Posterior vena cava (tissue), 2 donors: ENCODE measurements at regions not wholly inside any gene's neighbourhood (a gene's known extent, or its start where the extent isn't known, plus 50 kb on each side); places are given as distances from the start of the nearest gene placed in this dataset.

ENCODE experiments used
- DNase-seq: peaks from one replicate; pipeline ENCODE4 v3.0.0-alpha.2; 2020; ENCODE audit warnings: low spot score
- intact Hi-C, 2 donors: fragments of 100-400 bp; cut with DNase I; formaldehyde crosslinking; loops; one replicate each; pipeline versions ENCODE4 v1.14.1 to v1.14.2; 2022 to 2023
- donor health status: DM: yes; HTN: yes; CAD: no.
- donor health status: DM: yes; HTN: yes; CAD: no.

DNA sequence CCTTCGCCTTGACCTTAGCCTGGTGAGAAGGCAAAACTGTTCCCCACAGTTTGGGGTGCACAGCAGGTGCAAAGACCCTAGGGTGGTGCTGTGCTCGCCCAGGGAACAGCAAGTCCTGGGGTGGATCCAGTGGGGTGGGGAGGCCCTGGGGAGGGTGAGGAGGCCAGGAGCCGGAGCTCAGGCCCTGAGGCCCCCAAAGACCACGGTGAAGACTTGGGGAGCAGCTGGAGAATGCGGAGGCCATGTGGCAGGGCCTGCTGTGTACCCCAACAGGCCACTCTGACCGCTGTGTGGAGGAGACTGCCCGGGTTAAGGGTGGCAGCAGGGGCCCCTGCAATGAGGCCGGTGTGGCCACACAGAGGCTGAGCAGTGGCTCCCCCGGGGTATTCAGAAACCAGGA lies 101.1 kb upstream of the RTL6 start:
- no peak for DNase-seq
- intact Hi-C loops = no loop called here

DNA sequence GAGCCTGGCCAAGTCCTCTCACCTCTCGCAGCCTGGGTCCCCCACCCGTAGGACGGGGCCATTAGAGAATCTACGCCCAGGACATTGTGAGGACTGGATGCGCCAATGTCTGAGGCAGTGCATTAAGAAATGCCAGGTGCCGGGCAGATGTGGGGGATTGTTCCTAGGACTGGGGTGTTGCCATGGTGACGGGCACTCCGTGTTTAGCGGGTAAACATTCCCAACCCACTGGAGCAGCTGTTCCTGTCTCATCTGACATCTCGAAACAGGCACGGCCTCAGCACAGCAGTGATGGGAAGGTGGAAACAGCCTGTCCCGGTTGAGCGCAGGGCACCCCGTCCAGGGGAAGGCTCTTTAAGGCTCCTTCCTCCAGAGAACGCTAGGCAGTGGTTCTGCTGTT lies 99.6 kb upstream of the RTL6 start:
- no peak for DNase-seq
- intact Hi-C loops = no loop called here

DNA sequence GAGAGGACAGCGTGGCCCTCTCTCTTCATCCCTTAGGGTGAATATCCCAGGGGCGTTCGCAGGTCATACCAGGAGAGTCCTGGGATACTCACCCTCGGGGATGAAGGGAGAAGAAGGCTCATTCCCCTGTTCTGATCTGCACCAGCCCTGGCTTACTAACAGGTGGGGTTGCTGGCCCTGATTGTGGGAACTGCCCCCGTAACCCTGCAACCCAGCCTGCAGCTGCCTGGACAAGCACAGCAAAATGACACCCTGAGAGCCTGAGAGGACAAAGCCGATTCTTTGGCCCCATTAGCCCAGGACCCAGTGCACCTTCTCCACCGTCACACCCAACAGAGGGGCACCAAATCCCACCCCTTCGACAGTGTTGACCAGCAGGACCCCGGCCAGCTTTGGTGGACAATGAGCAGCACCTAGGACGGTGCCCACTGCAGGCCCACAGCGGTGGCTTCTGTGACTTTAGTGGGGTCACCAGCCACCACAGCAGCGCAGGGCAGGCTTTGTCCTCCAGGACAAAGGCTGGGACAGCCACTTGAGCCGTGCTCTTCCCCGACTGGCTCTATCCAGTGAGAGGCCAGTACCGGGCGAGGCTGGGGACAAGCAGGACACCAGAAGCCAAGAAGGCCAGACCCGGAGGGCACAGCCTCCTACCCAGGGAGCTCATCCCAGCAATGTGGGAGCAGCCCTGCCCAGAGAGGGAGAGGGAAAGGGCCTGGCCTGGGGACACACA lies 98.5 kb upstream of the RTL6 start:
- intact Hi-C loops = no loop called here
- no peak for DNase-seq

DNA sequence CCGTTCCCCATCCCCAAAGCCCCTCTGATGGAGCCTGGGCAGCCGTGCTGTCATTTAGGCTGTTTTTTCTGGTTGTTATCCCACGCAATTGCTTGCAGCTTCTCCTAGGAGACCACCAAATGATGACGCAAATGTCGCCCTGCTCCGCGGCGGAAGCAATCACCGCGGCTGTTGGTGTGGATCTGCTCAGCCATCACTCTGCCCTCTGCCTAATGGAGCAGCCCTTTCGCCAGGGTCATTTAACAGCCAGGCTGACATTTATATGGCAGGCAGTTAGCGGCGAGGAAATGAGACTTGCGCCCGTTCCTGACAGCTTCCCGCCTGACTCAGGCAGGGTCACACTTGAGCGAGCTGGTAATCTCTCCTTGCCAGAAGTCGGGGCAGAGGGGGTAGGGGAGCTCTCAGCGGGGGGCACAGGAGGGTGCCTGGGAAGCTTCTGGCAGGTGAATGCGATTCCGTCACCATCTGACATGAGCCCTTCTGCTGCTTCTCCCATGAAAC lies 97.9 kb upstream of the RTL6 start:
- intact Hi-C loops = no loop called here
- no peak for DNase-seq

DNA sequence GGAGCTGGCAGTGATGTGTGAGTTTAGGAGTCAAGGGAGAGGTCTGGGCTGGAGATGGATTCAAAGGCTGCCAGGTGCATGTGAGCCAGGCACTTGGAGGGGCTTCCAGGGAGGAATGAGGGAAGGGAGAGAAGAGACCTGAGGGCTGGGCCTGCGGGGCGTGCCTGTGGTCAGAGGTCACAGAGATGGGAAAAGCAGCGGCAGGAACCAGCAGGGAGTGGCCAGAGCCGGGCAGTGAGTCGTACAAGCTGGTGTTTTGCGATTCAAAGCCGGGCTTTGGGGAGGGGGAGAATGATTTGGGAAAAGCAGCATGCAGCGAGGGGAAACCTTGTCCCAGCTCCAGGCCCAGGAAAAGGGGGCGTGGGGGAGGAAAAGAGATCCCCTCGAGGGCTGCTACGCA lies 96.9 kb upstream of the RTL6 start:
- intact Hi-C loops = no loop called here
- no peak for DNase-seq

DNA sequence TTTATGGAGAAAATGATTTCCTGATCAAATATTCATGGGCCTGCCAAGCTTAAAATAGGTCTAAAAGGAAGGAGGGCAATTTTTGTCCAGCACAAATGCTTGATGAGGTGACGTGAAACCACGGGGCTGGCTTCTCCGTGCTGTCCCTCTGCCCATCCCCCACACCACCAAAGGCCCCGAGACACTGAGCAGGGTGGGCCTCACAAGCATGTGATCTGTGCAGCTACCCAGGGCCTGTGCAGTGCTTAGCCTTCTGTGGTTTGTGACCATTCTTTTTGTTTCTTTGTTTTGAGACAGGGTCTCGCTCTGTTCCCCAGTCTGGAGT lies 94.8 kb upstream of the RTL6 start:
- intact Hi-C loops = no loop called here

DNA sequence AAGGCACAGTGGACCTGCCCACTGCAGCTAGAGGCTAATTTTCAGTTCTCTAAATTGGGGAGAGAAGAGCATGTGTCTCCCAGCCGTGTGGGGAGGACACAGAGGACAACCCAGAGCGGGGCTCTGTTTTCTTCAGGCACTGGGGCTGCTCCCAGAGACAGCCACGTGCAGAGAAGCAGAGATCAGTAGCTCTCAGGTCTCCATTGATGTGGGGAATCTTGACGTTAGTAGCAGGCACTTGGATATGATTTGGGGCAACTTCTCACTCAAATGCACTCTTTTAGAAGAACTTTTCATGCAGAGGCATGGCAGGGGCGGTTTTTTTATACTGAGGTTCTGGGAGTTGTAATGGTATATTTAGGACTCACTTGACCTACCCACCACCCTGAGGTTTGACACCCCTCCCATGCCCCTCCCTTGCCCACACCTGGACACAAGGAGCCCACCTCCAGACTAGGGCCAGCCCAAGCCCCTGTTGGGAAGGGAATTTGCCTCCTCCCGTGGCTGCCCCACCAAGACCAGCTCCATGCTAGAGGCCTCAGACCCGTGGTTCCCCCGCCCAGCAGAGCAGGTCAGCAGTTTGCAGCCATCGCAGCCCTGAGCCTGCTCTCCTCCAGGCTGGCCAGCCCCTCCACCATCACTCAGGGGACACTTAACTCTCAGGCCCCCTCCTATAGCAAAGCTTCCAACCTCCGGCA lies 94.2 kb upstream of the RTL6 start:
- no peak for DNase-seq
- intact Hi-C loops = no loop called here

More for the DNA sequence above, 94.8 kb upstream of the RTL6 start:
- no peak for DNase-seq

DNA sequence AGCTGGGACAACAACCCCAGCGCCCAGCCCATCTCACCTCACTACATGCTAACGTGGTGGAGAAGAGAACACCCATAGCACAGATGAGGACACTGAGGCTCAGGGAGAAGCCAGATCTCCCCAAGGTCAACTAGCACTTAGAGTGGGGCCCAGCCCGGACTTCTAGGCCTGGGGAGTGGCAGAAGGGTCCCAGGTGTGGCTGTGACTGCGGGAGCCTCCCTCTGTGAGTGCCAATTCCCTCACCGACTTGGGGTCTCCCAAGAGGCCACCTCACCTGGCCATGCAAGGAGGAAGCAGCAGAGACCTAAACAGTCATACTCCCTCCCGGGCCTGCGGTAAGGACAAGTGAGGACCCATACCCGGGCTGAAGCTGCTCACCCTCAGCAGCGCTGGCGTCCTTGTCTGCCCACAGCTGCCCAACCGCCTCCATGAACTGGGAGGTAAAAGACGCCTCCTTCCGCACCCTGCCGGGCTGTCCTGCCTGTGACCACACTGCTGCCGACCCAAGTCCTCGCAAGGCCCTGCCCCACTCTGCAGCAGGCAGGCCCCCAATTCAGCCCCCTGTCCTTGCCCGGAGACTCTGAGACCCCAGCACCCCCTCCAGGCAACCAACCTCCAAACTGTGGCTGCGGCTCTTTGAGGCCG lies 93.2 kb upstream of the RTL6 start:
- intact Hi-C loops = no loop called here
- DNase-seq = no peak

DNA sequence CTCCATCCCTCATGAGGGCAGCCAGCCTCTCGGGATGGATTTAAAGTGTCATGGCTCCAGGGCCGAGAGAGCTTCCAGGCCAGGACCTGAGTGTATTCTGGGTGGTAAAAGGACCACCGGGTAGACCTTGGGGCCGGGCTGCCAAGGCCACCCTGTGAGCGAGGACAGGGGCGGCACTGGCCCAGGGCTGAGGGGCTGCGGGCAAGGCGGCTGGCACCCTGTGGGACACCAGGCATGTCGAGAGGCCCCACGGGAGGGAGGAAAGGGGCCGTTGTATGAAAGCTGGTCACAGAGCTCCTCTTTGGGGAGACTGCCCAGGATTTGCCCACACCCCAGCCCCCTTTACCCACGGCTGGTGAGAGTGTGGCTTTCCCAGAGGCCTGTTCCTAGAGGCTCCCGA lies 92.3 kb upstream of the RTL6 start:
- intact Hi-C loops = no loop called here
- no peak for DNase-seq

DNA sequence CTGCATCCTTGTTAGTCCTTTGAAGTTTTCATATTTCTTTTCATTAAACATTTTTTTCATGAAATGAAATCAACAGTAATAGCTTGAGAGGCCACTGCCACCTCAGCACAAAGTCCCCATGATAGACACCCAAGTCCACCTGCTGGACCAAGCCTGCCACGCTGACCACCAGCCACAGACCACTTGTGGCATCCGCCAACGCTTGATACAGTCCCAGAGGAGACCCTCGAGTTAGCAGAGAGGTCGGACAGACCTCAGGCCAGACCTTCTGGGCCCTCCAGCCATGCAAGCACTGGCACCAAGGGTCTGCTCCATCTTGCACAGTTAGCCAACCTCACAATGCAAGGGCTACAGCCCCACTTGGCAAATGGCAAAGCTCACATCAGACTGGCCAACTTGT lies 91.8 kb upstream of the RTL6 start:
- intact Hi-C loops = no loop called here
- peak; percentile 61 for DNase-seq

DNA sequence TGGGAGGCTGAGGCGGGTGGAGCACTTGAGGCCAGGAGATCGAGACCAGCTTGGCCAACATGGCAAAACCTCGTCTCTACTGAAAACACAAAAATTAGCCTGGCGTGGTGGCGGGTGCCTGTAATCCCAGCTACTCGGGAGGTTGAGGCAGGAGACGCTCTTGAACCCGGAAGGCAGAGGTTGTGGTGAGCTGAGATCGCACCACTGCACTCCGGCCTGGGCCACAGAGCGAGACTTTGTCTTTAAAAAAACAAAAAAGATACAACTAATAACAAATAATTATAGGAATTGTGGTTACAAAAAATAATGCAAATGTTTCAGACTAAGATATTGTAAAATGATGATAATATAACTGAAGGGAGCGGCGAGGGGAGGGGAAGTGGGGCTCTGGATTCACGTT lies 90.3 kb upstream of the RTL6 start:
- intact Hi-C loops = no loop called here

DNA sequence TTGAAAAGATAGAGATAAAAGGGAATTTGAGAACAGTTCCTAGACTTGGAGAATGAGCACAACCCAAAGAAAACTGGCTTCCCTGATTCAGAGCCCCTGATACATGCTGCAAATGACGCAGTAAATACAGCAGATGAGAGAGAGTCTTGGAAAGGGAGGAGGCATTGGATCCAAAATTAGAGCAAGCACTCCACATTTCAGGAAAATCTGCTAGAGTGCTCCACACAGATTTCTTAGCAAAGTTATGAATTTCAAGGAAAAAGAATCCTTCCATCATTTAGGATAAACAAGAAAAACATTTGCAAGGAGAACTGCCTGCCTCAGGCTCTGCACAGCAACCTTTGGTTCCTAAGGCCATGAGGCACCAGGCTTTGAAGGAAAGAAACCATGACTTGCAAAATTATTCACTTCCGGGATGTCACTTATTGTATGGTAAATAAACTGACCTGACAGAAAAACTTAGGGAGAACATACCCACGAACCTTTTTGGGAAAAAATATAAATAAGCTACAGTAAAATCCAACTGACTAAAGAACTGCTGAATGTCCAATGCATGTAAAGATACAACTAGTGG lies 89.8 kb upstream of the RTL6 start:
- DNase-seq = peak; percentile 2
- intact Hi-C loops = no loop called here

More for the DNA sequence above, 90.3 kb upstream of the RTL6 start:
- DNase-seq = peak; percentile 68

DNA sequence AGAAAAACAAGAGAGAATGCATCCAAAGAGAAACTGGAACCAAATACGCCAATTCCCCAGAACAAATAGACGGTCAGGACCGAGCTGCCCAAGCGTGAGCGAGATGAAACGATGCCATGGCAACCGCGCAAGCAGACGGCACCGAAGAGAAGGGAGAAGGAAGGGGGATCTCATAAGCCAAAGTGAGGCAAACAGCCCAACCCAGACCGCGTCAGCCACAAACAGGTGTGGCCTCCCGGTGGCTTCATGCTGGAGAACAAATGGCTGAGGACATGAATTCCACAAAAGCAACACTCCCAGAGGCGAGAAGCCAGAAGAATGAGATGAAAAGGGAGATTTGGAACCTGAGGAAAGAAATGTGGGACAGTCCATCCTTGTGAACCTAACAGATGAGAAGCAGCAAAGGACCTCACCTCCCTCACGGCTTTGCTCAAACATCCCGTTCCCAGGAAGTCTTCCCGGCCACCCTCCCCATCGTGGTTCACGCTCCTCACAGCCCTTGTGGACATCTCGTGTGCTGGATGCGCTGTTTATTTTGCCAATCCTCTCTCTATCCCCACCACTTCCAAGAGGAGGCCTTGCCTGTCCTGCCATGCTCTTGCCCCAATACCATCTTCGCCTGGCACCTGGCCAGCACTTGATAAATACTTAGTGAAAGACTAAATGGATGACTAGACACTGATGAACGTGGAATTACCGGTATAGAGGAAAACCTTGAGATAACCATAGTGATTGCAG lies 89.1 kb upstream of the RTL6 start:
- intact Hi-C loops = no loop called here
- peak; percentile 78 for DNase-seq

DNA sequence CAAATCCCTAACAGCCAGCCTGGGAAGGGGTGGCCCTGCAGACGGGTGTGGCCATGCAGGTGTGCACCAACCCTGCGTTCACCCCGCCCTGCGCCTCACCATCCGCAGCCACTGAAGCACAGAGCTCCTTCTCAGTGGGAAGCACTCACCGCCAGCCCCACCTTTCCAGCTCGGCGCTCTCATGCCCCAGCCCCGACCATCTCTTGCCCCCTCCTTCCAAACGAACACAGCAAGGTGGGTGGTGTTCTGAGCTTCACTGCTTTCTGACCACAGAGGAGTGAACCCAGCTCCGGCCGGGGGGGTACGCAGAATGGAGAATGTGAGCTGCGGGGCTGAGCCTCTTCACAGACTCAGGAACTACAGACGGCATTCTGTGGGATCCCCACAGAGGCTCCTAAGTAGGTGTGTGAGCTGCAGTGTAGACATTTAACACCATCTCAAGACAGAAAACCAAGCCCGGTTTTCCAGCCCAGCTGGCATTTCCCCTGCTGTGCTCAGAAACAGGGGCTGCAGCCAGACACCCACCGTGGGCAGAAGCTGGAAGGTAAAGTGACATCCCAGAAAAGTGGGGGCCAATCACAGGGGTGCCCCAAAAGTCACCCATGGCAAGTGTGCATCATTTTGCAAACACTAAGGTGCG lies 88.4 kb upstream of the RTL6 start:
- intact Hi-C loops = no loop called here
- DNase-seq = peak; percentile 48

DNA sequence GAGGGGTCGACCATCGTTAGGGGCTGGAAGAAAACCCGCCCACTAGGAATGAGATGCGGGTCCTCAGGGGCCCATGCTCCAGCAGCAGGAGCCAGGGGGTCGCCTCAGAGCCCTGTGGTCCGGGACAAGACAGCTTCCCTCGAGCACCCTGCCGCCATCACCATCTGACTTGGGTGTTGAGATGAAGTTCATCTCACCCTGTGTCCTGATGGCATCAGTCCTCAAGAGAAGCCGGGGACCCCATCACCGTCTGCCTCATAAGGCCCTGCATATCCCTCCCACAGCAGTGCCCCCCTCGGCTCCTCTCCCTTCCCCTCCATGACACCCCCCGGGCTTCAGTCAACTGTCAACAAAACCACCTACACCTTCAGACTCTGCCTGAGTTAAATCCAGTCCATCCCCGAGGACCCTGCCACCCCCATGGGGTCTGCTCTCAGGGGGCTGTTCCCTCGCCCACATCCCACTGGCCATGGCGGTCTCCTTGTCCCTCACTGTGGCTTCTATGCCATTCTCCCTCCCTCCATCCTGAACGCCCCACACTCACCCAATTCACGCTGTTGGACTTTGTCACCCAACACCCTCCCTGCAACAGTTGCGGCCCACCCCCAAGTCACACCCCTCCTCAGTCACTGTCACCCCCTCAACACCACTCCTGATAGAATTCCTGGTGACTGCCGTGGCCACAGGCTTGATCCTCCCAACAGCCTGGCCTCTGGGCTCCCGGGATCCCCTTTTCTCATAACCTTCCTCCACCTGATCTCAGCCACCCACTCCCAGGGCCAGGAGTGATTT lies 87.7 kb upstream of the RTL6 start:
- peak; percentile 69 for DNase-seq
- intact Hi-C loops = no loop called here

DNA sequence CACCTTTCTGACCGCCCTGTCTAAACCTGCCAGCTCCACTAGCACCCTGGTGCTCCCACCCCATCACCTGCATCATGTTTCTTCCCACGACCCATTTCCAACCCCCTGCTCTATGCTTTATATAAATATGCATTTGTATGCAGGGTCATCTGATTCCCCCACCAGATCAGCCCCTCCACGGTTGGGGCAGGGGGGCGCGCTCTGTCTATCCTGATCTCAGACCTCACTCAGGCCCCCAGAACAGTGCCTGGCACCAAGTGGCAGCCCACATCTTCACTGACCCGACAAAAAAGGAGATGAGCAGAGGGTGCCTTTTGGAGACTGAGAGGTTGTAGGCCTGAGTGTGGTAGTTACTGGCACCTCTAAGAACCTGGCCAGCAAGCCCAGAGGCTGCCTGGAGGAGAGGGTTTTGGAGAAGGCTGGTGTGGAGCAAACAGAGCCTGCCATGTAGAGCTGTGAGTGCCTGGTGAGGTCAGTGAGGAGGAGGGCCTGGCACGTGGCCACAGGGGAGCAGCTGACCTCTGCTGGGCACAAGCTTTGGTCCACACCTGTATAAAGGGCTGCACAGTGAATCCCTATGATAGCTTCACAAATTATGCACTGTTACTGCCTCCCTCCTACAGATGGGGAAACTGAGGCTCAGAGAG lies 86.3 kb upstream of the RTL6 start:
- peak; percentile 51 for DNase-seq
- intact Hi-C loops = no loop called here

DNA sequence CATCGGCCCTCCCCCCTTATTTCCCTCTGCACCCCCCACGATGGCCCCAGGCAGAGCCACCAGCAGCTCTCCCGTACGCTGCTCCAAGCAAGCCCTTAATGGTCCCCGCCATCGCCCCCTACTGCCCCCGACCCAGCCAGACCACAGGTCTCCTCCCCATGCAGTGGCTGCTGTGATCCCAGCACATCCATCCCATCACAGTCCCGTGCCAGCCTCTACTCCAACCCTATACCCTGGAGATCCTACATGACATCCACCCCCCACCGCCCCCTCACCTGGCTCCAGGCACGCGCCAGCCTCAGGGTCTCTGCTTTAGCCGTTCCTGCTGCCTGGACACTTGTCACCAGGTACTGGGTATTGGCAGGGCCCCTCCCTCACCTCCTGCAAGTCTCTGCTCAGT lies 85.8 kb upstream of the RTL6 start:
- intact Hi-C loops = no loop called here
- no peak for DNase-seq
